22Rv1 (cell line): ENCODE measurements at regions not wholly inside any gene's neighbourhood (a gene's known extent, or its start where the extent isn't known, plus 50 kb on each side); places are given as distances from the start of the nearest gene placed in this dataset.

Experiments used
- H3K27ac ChIP-seq: fragments of 450-650 bp; 2 replicates; pipeline ENCODE4 v1.5.1; 2017
- CTCF ChIP-seq: fragments of 450-650 bp; IDR thresholded peaks from 2 replicates; pipeline ENCODE4 v1.5.1; 2017; ENCODE audit warnings: mild to moderate bottlenecking
- ZFX ChIP-seq: fragments of 450-650 bp; IDR thresholded peaks from 2 replicates; pipeline ENCODE4 v1.6.1; 2017; ENCODE audit warnings: antibody characterized with exemption, borderline replicate concordance

- H3K27ac ChIP-seq, result no peak overlapping the region
- TF ChIP-seq CTCF (no peak), ZFX (no peak)
These were observed 364.5 kb downstream of the IRS1 start for GRCh38 chr2:226435146-226435545.

GRCh38 chr2:226434702-226435101, 364.9 kb downstream of the IRS1 start:
- TF ChIP-seq ZFX (no peak), CTCF (no peak)
- no peak overlapping the region for H3K27ac ChIP-seq

GRCh38 chr2:226431288-226431948, 368.2 kb downstream of the IRS1 start:
- TF ChIP-seq CTCF, result no peak
- no peak for TF ChIP-seq ZFX
- no peak overlapping the region for H3K27ac ChIP-seq

GRCh38 chr2:226429476-226429875, 370.1 kb downstream of the IRS1 start:
- no peak overlapping the region for H3K27ac ChIP-seq
- no peak for TF ChIP-seq CTCF
- TF ChIP-seq ZFX, result no peak

- no peak overlapping the region for H3K27ac ChIP-seq
- no peak for TF ChIP-seq ZFX
- no peak for TF ChIP-seq CTCF
These were observed 371.9 kb downstream of the IRS1 start for GRCh38 chr2:226427538-226428307.

GRCh38 chr2:226426292-226426736, 373.3 kb downstream of the IRS1 start:
- no peak overlapping the region for H3K27ac ChIP-seq
- TF ChIP-seq CTCF (no peak), ZFX (no peak)

- H3K27ac ChIP-seq, result no peak overlapping the region
- TF ChIP-seq ZFX (no peak), CTCF (no peak)
These were observed 374.6 kb downstream of the IRS1 start for GRCh38 chr2:226424971-226425370.
